GM21423 (cell line): ENCODE measurements at regions not wholly inside any gene's neighbourhood (a gene's known extent, or its start where the extent isn't known, plus 50 kb on each side); places are given as distances from the start of the nearest gene placed in this dataset.

Experiments
- ATAC-seq: cut with Tn5 transposase; IDR thresholded peaks from one replicate; pipeline ENCODE4 v1.9.1; 2021; ENCODE audit warnings: mild to moderate bottlenecking, moderate library complexity; ENCODE audit not compliant: unreplicated experiment

DNA sequence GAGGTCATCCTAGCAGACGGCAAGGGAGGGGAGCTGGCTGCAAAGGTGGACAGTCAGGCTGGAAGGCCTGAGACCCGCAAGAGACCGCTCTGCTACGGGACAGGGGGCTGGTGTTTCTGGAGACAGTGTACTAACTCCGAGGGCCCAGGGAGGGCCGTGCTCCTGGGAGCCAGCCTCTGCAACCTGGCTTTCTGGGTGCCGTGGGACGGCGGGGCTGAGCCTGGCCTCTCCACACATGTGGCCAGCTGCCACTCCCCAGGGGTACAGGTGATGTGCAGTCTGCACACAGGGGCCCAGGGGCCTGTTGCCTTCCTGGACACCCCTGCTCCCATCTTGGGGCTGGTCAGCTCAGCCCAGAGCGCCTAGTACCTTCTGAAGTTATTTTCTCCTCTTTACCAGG lies 92.2 kb downstream of the MRPL36 start:
- no peak for ATAC-seq

DNA sequence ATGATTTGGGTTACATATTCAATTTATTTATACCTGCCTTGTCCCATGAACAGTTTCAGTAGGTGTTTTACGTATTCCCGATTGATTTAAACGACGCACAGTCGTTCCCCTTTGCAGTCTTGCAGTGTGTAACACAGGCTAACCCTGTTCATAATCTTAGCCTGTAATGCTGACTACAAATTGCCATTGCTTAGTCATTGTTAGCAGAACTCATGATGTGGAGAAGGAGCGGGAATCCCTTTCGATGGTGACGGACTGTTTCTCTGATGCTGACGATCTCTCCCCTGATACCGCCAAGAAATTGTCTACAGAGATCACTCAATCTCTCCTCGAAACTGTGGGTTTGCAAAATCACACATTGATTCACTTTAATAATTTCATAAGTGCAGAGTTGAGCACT lies 93.2 kb downstream of the MRPL36 start:
- no peak for ATAC-seq

DNA sequence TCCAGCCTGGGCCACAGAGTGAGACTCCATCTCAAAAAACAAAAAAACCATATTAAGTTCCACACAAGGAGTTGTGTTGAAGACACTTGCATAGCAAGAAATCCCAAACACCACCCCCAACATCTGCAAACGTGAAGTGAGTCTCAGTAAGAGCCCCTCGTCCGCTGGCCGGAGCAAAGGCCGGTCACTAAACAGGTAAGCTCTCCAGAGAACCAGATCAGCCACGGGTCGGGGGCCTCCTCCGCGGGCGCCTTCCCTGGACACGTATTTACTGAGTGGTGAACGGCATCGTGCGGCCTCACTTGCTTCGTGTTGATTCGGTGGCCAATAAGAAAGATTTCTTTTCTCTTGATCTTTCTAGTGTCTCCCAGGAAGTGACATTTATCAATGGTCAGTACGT lies 93.6 kb downstream of the MRPL36 start:
- no peak for ATAC-seq

DNA sequence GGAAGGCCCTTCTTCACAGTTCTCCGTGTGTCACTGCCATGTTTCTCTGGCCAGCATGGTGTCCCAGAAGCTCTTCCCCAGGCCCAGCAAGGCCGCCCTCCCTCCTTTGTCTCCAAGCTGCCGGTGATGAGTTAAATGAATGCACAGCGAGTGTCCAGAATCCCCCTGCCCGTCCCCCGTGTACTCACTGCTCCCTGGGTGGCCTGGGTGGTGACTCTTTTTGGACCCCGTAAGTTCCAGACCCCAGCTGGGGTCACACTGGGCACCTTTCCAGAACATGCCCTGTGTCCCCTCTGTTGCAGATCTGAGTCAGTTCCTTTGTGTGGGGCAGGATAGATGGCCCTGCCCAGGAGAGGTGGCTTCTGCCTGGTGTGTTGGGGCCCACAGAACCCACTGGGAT lies 95.0 kb downstream of the MRPL36 start:
- ATAC-seq, result no peak

DNA sequence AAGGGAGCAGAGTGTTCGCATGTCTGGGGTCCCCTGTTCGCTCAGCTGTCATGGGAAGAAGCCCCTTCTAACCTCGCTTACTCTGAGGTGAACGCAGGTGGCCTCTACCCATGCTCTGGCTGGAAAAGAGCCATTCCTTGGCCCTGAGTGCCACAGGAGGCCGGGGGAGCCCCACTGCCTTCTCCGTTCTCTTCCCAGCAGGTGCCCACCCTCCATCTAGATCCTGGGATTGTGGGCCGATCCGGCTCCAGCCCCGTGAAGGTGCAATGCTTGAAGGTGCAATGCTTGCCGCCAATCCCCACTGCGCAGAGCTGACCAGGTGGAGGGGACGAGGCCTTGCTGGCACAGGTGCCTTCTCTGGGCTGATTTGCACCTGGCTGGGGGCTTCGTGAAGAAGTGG lies 95.4 kb downstream of the MRPL36 start:
- no peak for ATAC-seq

DNA sequence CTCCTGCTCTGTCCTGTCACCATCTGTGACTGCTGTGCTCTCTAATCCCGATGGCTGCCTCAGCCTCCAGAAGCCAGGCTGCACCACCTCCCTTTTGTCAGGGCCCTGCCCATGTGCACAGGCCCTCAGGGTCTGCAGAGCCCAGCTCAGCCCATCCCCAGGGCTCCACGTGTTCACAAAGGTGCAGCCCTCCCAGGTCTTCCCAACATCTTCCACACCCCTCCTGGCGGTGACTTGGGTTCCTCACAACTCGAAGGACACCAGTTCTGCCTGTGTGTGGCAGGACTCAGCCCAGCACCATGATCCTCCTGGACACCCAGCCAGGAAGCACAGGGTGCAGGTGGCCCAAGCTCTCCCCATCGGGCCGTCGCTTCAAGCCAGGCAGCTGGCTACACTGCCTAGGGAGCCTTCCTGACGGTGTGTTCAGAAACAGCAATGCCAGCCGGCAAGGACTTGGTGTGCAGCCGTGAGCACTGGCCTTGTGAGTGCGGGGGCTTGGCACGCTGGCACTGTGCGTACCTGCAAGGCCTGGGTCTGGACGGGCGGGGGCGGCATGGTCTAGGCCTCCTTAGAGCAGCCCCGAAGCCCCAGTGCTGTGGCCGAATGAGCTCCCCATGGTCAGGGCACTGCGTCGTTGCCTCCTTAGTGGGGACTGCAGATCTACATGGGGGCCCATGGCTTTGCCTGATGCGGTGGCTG lies 96.1 kb downstream of the MRPL36 start:
- ATAC-seq, result no peak

DNA sequence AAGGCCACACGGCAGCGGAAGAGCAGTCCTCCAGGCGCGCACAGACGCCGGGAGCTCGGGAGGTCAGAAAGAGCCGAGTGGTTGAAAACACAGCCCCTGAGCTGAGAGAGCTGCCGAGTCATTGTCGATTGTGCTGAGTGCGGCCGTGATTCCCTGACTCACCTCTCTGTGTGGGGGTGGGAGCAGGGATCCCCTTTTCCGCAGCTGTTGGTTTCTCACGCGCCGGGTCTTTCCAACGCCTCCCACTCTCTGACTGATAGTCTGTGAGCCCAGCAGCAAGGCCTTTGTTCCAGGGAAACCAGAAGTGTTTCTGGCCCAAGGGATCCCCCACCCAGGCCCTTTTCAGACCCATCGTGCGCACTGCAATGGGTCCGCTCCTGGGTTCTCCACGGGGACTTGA lies 97.3 kb downstream of the MRPL36 start:
- no peak for ATAC-seq

DNA sequence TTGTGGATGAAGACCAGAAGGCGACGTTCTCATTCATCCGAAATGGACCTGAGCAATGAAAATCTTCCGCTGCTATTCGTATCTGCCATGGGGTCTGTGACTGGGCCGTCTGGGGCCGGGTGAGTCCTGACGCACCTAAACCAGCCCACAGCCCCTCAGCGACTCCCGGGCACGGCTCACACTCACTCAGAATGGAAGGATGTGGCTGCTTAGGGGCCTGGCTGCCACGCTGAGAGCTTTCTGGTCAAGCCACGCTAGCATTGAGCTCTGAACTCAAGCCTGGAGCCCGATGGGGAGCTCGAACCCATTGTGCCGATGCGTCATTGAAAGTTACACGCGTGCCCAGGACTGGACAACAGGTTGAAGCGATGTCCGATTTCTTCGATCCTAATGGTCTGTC lies 97.8 kb downstream of the MRPL36 start:
- ATAC-seq, result no peak

DNA sequence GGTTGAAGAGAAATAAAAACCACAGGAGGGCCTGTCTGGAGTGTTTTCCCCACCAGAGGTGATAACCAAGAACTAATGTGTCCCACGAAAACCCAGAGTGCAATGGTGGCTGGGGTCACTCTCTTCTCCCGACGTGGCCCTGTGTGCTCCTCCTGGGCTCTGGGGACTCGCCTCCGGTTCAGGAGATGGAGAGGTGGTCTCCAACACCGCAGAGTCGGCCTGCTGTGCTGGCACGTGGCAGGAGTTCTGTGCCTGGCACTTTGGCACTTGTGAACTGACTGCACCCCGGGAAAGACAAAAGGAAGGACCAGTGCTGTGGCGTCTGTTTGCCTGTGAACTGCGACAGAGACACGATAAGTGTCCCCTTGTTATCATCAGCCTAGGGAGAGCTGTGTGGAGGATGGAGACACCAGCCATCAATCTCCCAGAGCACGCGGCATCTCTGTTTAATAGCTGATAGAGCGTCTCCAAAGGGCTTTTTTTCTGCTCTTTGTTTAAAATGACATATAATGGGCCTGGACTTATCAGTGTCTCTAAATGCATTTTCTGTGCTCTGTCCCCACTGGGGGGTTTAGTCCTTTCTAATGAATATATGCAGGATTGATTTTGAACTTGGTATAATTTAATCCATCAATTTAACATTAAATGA lies 98.3 kb downstream of the MRPL36 start:
- ATAC-seq, result no peak

DNA sequence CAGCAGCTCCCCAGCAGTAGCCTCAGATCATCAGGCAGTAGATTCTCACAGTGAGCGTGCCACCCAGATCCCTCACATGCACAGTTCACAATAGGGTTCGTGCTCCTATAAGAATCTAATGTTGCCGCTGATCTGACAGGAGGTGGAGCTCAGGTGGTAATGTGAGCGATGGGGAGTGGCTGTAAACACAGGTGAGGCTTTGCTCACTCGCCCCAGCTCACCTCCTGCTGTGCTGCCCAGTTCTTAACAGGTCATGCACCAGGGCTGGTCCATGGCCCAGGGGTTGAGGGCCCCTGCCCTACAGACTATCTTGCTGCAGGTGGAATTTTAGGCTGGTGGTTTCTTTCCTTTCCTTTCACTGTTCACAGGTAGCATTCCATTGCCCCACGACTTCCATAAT lies 100.2 kb downstream of the MRPL36 start:
- ATAC-seq, result no peak

DNA sequence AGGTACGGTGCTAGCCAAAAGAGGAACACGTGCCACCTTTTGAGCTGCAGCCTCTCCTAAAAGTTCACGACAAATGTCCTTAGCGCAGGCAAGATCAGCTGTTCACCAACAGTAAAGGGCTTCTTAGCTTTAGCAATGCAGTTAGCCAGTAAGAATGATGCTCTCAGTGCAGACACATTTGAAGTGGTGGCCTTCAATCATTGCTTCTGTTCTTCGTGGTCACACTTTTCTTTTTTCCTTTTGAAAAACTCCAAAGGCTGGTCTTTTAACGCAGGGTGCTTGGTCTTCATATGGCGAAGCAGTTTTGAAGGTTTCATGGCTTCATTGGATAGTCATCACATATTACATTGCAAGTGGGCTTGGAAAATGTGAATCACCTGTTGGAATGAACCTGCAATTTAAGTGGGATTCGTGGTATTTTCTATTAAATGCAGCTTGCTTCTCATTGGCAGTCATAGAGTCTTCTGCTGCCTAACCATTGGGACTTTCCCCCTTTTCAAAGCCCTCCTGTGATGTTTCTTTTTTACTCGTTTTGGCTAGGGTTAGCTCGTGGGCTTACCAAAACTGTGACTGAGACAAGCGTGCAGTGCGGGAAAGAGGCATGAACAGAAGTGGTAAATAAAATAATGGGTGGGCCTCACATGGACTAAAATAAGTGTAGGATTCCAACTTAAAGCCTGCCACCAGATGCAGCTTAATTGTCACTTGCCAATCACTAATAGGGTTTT lies 100.9 kb downstream of the MRPL36 start:
- ATAC-seq, result no peak

DNA sequence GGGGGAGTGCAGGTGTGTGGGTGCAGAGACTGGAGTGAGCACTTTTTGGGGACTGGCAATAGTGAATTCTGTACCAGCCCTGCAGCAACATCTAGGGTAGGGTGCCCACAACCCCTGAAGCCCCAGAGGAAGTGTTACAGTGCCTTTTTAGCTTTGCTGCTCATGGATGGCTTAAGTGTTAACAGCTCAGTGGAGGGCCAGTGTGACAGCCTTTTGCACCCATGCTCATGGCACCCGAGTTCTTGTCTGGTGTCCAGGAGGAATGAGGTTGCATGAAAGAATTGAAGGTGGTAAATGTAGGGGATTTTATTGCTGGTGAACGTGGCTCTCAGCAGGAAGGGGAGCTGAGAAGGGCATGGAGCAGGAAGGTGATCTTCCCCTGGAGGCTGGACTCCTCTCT lies 107.3 kb downstream of the MRPL36 start:
- ATAC-seq, result no peak

DNA sequence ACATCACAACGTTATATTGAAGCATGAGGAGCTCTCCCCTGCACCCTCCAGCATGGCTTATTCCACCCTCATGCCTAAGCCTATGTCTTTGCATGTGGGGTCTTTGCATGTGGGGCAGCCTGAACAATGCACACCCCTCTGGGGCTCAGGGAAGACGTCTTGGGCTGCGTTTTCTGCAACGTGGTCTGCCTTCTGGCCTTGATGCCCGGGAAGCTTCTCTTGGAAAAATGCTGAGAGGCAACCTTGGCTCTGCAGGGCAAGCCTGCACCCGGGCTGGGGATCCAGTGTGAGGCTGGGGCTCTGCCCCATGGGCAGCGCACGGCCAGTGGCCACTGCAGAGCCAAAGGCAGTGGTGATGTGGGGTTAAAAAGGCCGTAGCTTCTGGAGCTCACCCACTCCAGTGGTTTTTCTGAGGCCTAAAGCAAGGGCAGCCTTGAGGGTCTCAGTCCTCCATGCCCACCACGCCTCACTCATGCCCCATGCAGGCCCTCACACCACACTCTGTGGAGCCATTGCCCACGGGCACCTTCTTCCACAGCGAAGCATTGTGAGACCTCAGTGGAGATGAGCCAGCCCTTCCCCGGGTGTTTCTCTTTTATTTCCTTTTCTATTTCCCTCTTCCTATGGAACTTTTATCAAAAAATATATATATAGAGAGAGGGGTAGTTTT lies 112.2 kb downstream of the MRPL36 start:
- no peak for ATAC-seq

DNA sequence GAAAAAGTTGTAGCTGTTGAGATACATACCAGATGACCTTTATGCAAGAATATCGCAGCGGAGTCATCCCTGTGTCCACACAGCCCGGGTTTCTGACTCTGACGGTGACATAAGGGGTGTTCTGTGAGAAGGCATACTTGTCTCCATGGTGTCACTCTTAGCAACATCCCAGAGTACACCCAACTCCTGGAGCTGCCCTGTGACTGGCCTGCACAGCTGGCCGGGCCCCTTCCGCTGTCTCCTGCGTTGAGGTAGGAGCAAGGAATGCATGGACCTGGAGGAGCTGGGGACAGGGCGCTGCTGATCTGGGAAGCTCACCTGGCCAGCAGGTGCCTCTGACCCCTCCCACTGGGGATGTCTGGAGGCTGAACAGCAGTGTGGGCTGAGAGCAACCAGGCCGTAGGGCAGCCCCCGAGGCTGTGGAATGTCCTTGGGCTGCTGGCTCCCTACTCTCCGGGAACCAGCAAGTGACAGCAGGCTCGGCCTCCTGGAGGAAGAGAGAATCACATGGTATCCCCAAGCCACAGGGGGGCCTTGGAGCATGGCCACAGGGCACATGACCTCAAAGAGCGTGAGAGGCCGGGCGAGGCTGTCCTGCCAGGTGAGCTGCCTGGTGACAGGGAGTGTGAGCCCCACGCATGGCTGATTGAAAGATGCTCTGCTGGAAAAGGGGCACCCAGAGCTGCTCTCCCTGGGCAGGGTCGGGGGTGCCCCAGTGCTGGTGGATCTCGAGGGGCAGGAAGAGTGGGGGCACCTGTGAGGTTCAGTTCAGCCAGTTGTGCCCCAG lies 113.4 kb downstream of the MRPL36 start:
- no peak for ATAC-seq

DNA sequence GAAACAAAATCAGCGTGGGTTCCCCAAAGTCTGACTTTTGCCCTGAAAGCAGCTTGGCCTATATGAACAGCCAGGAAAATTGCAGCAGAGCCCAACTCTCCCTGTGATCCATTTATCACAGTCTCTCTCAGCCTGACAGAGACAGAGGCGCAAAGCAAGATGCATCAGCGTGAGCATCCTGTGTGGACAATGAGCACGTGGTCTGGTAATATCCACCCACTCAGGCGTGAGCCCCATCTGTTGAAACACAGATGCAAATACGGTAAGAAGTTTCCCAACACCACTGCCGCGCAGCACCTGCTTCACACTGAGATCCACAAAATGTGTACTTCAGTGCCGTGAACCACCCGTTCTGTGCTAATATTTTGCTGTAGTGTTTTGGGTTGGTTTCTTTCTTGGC lies 114.6 kb downstream of the MRPL36 start:
- ATAC-seq, result no peak

DNA sequence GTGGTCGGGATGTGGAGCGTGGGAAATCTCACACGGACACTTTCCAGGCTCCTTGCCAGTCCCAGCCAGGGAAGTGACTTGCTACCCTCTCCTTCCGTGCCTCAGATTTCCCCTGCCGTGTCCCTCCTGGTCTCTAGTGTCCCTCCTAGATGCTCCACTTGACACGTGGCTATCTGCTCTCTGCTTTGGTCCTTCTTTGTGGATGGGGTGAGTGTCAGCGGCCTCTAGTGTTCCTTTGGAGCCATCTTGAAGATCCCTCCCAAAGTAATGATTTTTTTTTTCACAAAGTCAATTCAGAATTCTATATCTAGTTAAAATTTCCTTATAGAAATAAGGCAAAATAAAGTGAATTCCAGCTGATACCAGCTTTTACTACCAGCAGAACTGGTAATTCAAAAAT lies 117.7 kb downstream of the MRPL36 start:
- ATAC-seq, result no peak

DNA sequence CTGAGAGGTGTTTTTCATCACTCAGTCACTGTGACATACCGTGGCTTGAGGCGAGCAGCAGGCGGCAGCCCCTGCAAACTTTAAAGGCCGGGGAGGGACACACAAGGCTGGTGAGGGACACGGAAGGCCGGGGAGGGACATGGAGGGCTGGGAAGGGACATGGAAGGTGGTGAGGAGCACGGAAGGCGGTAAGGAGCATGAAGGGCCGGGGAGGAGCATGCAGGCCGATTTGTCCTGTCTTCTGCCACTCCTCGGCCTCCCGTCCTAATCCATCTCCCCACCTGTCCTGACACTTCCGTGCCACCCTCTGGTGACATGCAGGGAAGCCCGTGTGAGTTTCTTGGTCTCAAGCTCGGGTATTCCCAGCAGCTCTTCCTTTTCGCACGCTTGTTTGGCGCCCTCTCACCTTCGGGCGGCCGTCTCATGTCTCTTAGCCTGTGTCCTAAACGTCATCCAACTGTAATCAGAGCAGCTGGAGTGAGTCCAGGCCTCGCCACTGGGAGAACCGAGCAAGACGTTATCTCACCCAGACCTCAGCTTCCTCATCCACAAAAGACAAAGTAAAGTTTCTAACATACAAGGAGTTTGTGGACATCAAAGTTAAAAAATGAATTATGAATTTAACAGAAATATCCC lies 126.5 kb downstream of the MRPL36 start:
- no peak for ATAC-seq

DNA sequence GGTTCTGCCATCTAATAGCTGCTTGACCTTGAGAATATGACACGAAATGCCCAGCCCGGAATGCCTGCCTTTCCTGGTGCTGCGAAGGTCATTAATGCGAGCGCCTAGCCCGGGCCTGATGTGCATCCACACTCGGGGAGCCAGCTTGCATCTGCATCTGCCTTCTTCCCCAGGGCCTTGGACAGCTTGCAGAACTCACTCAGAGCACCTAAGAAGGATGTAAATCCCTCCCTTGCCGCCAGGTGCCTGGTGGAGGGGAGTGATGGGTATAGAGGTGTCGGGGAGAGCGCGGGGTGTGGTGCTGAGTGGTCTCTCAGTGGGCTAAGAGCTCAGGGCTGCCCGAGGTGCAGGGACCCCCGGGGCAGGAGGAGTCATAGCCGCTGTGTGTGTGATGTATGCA lies 127.2 kb downstream of the MRPL36 start:
- ATAC-seq, result no peak

DNA sequence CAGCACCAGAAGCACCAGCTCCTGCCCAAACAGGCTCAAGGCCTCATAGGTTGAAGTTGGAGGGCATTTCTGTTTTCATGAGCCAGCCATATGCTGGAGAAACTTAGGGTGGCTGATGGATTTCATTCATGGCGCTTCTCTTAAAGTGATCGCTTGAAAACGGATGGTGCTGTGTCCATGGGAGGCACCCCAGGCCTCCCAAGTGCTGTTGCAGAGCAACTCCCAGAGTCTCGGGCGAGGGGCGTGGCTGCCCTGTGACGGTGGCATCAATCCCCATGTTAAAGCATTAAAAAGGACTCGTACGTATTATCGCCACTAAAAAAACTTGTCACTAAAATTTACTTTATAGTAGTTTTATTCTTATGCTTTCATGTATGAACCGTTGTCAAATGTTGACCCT lies 128.3 kb downstream of the MRPL36 start:
- ATAC-seq, result no peak

DNA sequence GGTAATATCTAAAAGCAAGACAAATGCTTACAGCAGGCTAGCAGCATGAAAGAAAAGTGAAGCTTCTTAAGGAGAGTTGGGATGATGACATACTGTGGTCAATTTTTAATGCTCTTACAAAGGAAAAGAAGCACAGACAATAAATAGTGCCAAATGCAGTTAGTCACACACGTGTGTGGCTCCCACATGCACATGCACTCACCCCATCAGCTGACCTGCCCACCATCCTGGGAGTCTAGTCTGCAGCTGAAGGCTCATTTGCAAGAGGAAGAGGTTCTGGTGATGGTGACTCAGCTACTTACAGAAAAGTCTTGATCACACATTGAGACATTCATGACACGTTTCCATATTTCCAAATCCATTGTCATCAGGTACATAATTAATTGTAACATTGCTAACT lies 129.3 kb downstream of the MRPL36 start:
- ATAC-seq, result no peak
